GM06990 (cell line): ENCODE measurements at regions not wholly inside any gene's neighbourhood (a gene's known extent, or its start where the extent isn't known, plus 50 kb on each side); places are given as distances from the start of the nearest gene placed in this dataset.

Experiments used
- DNase-seq: peaks from one replicate; pipeline ENCODE4 v3.0.0-alpha.2; 2011; ENCODE audit not compliant: insufficient read length; ENCODE audit errors: extremely low read depth
- H3K27me3 ChIP-seq: replicated peaks from 2 replicates; pipeline ENCODE4 v1.6.0; 2011; ENCODE audit warnings: low read length; ENCODE audit not compliant: control insufficient read depth, insufficient read depth
- H3K36me3 ChIP-seq: 2 replicates; pipeline ENCODE4 v1.5.1; 2011; ENCODE audit warnings: low read length; ENCODE audit not compliant: control insufficient read depth, insufficient read depth
- H3K4me3 ChIP-seq: replicated peaks from 2 replicates; pipeline ENCODE4 v1.5.1; 2011; ENCODE audit warnings: low read depth, mild to moderate bottlenecking, control low read depth, low read length
- TF ChIP-seq, protein P1 (sequence below): IDR thresholded peaks from 2 replicates; pipeline ENCODE4 v1.5.1; 2011; ENCODE audit warnings: low read length, control low read depth, mild to moderate bottlenecking, inconsistent platforms; ENCODE audit not compliant: insufficient read depth, poor library complexity, severe bottlenecking

DNA sequence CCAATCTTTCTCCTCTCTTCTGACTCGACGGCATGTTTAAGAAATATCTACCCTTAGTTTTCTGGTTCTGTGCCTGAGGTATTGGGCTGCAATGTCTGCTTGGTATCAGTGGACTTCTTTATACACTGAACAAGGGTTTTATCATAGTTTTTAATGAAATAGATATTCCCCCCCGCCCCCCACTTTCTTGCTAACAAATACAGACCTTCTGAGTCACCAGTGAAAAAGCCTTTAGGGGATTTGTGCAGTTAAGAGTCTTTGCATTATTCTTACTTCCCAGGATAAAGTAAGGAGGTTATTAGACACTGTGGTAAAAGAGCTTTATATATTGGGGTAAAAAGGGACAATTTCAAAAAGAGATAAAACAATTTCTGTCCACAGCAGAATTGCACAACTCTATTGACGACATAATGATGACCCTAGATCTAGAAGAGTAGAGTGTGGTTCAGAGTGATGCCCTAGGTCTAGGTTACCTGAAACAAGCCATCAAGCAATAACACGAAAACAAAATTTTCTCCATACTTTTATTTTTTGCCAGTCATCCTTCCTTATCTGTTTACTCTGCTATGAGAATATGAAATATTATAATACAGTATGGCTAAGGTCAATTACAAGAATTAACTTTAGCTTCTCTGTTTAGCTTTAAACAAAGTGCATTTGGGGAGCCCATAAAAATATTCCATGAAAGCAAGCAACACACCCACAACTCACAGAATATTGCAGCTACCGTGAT lies 110.7 kb downstream of the PLK2 start:
- TF ChIP-seq, protein P1, sequence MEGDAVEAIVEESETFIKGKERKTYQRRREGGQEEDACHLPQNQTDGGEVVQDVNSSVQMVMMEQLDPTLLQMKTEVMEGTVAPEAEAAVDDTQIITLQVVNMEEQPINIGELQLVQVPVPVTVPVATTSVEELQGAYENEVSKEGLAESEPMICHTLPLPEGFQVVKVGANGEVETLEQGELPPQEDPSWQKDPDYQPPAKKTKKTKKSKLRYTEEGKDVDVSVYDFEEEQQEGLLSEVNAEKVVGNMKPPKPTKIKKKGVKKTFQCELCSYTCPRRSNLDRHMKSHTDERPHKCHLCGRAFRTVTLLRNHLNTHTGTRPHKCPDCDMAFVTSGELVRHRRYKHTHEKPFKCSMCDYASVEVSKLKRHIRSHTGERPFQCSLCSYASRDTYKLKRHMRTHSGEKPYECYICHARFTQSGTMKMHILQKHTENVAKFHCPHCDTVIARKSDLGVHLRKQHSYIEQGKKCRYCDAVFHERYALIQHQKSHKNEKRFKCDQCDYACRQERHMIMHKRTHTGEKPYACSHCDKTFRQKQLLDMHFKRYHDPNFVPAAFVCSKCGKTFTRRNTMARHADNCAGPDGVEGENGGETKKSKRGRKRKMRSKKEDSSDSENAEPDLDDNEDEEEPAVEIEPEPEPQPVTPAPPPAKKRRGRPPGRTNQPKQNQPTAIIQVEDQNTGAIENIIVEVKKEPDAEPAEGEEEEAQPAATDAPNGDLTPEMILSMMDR = no peak
- no peak for DNase-seq
- no peak overlapping the region for H3K4me3 ChIP-seq
- H3K36me3 ChIP-seq = no peaks in the 10 kb centered on the region
- H3K27me3 ChIP-seq = no peaks in the 10 kb centered on the region

DNA sequence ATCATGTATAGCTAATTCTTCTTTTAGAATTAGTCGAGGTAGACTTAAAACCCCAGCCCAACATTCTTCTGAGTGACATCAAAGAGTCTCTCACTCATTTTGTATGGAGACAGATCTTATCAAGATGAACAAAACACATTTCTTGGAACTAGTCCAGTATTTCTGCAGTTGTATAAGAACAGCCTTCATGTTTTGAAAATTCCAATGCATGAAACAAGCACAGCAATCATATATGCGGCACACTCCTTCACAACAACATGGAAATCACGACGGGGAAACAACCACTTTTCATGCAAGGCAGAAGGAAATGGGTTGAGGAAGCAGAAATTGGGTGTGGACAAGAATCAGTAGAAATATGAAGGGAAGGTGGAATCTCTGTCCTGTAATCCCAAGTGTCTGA lies 113.8 kb downstream of the PLK2 start:
- TF ChIP-seq, protein P1 = no peak
- Histone ChIP-seq H3K27me3 (no peaks in the 10 kb centered on the region), H3K36me3 (no peaks in the 10 kb centered on the region), H3K4me3 (no peak overlapping the region)
- DNase-seq = no peak

DNA sequence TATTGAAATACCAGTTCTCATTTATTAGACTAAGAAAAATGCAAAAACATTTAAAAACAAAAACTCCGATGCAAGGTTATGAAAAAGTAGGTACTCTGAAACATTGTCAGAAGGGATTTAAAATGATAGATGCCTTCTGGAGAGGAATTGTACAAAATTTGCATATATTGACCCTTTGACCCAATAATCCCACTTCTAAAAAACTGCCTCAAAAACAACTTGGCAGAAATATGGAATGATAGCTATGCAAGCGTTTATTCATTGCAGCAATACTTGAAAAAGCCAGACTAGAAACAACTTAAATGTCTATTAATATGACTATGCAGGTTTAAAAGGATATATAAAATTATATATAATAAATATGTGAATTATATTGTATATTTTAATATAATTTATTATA lies 118.4 kb downstream of the PLK2 start:
- no peaks in the 10 kb centered on the region for H3K27me3 ChIP-seq
- H3K36me3 ChIP-seq = no peaks in the 10 kb centered on the region
- no peak overlapping the region for H3K4me3 ChIP-seq
- no peak for DNase-seq
- TF ChIP-seq, protein P1 = no peak

DNA sequence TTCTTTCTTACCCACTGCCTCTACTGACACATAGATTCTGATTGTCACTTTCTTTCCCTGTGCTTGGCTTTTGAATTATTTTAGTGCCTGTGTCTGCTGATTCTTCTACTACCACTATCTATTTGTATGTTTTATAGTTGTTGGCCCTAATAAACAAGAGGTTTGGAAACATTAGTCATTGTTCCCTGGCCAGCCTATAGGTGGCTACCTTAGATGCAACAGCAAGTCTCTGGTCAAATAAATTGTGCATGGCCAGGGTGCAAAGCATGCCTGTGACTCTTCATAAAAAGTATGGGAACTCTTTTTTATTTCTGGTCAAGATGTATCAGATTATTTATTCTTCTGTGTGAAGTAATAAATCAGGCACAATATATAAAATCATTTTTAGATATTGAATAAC lies 124.4 kb downstream of the PLK2 start:
- no peak for DNase-seq
- Histone ChIP-seq H3K27me3 (no peaks in the 10 kb centered on the region), H3K4me3 (no peak overlapping the region), H3K36me3 (no peaks in the 10 kb centered on the region)
- TF ChIP-seq, protein P1 = no peak

DNA sequence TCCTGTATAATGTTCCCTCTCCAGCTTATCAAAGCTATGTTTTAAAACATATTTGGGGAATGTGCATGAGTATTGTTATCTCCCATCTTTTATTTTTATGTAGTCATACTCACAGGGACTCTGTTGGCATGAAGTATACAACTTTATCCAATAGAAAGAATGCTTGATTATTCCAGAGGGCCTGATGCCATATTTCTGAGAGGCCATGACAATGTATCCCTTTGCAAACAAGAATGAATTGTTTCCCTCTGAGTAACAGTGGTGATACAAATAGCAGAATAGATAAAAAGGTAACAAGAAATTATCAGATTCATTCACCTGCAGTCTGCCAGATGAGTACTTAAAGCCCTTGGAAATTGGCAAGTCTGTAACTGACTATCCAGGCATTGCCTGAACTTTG lies 125.9 kb downstream of the PLK2 start:
- TF ChIP-seq, protein P1 = no peak
- no peaks in the 10 kb centered on the region for H3K27me3 ChIP-seq
- DNase-seq = no peak
- no peak overlapping the region for H3K4me3 ChIP-seq
- no peaks in the 10 kb centered on the region for H3K36me3 ChIP-seq

DNA sequence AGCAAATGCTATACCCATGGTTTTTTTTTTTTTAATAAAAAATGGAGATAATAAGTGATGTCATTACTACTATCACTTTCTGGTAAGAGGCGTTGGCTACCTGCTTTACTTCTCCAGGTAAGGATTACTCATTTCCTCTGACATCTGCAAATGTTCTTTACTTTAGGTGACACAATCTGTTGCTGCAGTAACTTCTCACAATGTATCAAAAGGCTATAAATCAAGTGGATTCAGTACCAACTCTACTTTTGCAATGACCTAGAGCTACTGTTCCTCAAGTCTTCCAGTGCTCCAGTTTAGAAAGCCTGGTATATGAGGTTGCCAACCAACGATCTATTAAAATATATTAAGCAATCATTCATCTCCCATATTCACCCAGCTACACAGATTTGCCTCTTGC lies 129.1 kb downstream of the PLK2 start:
- H3K36me3 ChIP-seq = no peaks in the 10 kb centered on the region
- TF ChIP-seq, protein P1 = no peak
- H3K4me3 ChIP-seq = no peak overlapping the region
- no peaks in the 10 kb centered on the region for H3K27me3 ChIP-seq
- no peak for DNase-seq
